Colonic mucosa (tissue), 4 donors: ENCODE measurements at regions not wholly inside any gene's neighbourhood (a gene's known extent, or its start where the extent isn't known, plus 50 kb on each side); places are given as distances from the start of the nearest gene placed in this dataset.

Experiments used
- DNase-seq: peaks from one replicate; pipeline ENCODE4 v3.0.0-alpha.2; 2020
- H3K27ac ChIP-seq: fragments of 200-600 bp; one replicate; pipeline ENCODE4 v1.8.0; 2021
- H3K27me3 ChIP-seq: fragments of 200-600 bp; one replicate; pipeline ENCODE4 v1.8.0; 2021
- H3K36me3 ChIP-seq: fragments of 200-600 bp; one replicate; pipeline ENCODE4 v1.8.0; 2021
- H3K4me1 ChIP-seq: fragments of 200-600 bp; one replicate; pipeline ENCODE4 v1.8.0; 2021; ENCODE audit warnings: mild to moderate bottlenecking
- H3K4me3 ChIP-seq: fragments of 200-600 bp; one replicate; pipeline ENCODE4 v1.8.0; 2021
- H3K9ac ChIP-seq, 2 donors: one replicate each; pipeline ENCODE4 v1.7.0; 2013; ENCODE audit warnings: control low read depth in 2 of 2, low read depth in 2 of 2, low read length in 2 of 2
- H3K9me3 ChIP-seq: fragments of 200-600 bp; one replicate; pipeline ENCODE4 v1.8.0; 2021
- intact Hi-C: fragments of 100-400 bp; cut with DNase I; formaldehyde crosslinking; loops from one replicate; pipeline ENCODE4 v1.14.1; 2022
- TF ChIP-seq, protein P1 (sequence below): fragments of 200-600 bp; IDR thresholded peaks from one replicate; pipeline ENCODE4 v1.8.0; 2022; ENCODE audit warnings: antibody characterized with exemption, mild to moderate bottlenecking
- donor health status: healthy.
- donor health status: DM: no; HTN: no; CAD: no.
- donor health status: DM: no; HTN: no; CAD: no.

DNA sequence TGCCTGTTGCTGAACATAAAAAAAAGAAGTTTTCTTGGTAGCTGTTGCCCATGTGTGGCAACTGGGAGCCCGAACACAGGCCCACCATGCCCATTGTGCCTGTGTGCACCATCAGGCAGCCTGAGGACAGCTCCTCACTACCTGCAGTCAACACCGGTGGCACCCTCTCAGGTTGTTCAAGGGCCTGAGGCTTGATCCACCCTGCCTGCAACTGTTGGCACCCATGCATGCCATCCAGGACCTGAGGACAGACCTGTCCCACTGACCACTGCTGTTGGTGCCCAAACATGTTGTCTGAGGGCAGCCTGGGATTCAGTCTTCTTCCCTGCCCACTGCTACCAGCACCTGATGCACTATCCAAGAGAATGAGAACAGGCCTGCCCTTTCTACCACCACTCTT, 661.1 kb upstream of the ZNF804A start:
- TF ChIP-seq, protein P1, sequence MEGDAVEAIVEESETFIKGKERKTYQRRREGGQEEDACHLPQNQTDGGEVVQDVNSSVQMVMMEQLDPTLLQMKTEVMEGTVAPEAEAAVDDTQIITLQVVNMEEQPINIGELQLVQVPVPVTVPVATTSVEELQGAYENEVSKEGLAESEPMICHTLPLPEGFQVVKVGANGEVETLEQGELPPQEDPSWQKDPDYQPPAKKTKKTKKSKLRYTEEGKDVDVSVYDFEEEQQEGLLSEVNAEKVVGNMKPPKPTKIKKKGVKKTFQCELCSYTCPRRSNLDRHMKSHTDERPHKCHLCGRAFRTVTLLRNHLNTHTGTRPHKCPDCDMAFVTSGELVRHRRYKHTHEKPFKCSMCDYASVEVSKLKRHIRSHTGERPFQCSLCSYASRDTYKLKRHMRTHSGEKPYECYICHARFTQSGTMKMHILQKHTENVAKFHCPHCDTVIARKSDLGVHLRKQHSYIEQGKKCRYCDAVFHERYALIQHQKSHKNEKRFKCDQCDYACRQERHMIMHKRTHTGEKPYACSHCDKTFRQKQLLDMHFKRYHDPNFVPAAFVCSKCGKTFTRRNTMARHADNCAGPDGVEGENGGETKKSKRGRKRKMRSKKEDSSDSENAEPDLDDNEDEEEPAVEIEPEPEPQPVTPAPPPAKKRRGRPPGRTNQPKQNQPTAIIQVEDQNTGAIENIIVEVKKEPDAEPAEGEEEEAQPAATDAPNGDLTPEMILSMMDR = no peak
- intact Hi-C loops = no loop called here
- Histone ChIP-seq H3K27ac (no peak overlapping the region), H3K27me3 (no peaks in the 10 kb centered on the region), H3K9ac (no peak overlapping the region), H3K4me3 (no peak overlapping the region), H3K4me1 (no peaks in the 10 kb centered on the region), H3K9me3 (no peaks in the 10 kb centered on the region), H3K36me3 (no peaks in the 10 kb centered on the region)
- no peak for DNase-seq

DNA sequence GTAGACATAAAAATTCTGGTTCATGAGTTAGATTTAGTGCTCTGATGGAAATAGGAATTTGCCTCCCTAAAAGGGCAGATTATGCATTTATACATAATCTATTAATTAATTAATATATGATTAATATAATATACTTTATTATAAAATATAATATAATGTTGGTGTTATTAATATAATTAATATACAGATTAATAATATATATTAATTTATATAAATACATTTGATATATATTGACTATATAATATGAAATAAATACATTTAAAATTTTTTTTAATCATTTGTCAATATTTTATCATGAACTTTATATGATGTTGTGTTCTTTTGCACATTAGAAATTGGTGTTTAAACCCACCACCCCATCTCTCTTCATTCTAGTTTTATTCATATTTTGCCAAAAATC, 652.1 kb upstream of the ZNF804A start:
- no peaks in the 10 kb centered on the region for H3K36me3 ChIP-seq
- no peak overlapping the region for H3K9ac ChIP-seq
- TF ChIP-seq, protein P1 = no peak
- no peaks in the 10 kb centered on the region for H3K27me3 ChIP-seq
- H3K9me3 ChIP-seq = no peaks in the 10 kb centered on the region
- no peak for DNase-seq
- no peak overlapping the region for H3K27ac ChIP-seq
- no peaks in the 10 kb centered on the region for H3K4me1 ChIP-seq
- no peak overlapping the region for H3K4me3 ChIP-seq
- intact Hi-C loops = no loop called here

DNA sequence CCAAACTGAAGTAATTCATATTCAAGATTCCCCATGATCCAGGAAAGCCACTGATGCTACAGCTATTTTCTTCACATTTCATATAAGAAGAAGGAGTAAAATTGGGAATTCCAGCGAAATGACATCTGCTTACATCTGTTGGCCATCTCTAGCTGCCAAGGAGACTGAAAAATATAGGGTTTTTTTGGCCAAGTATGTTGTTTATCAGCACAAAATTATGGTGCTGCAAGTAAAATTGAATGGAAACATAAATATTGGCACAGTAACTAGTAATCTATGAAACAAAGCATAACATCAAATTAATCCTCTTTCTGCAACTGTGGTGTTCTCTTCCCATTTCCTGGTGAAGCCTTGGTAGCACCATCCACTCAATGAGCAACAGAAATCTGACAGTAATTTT, 649.5 kb upstream of the ZNF804A start:
- Histone ChIP-seq H3K9me3 (no peaks in the 10 kb centered on the region), H3K27ac (no peak overlapping the region), H3K4me1 (no peaks in the 10 kb centered on the region), H3K9ac (no peak overlapping the region), H3K4me3 (no peak overlapping the region), H3K27me3 (no peaks in the 10 kb centered on the region), H3K36me3 (no peaks in the 10 kb centered on the region)
- TF ChIP-seq, protein P1 = no peak
- intact Hi-C loops = no loop called here
- DNase-seq = no peak

DNA sequence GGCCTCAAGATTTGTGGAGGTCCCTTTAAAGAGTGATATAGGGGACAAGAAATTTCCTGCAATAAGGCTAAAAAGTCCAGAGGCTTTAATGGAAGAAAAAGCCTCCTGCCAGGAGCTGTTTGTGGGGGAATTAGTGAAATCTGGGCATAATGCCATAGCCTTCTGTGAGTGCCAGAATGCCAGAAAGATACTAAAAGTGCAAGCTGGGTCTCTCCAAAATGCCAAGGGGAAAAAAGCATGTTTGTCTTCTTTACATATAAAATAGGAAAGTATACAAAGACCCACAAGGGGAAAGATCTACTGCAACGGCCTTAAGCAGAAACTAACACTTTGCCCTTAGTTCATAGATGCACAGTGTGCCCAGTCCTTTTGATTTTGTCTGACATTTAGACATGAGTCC, 647.7 kb upstream of the ZNF804A start:
- DNase-seq = no peak
- H3K4me3 ChIP-seq = no peak overlapping the region
- TF ChIP-seq, protein P1 = no peak
- no peaks in the 10 kb centered on the region for H3K27me3 ChIP-seq
- no peaks in the 10 kb centered on the region for H3K36me3 ChIP-seq
- no peak overlapping the region for H3K27ac ChIP-seq
- H3K4me1 ChIP-seq = no peaks in the 10 kb centered on the region
- H3K9me3 ChIP-seq = no peaks in the 10 kb centered on the region
- intact Hi-C loops = no loop called here
- H3K9ac ChIP-seq = no peak overlapping the region

DNA sequence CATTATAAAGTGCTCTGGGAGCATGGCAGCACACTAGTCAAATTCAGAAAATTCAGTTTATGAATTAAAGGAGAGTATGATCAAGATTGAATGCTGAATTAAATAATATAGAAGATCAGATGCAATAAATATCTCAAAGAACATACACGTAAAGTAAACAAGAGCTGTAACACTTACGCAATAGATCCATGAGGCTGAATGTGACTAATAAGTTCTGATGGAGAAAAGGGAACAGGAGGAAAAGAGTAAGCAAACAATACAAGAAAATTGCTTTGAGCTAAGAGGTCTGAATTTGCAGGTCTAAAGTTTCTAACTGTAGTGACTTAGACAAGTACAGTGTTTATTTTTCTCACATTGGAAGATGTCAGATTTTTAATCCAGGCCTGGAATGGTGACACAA, 646.7 kb upstream of the ZNF804A start:
- TF ChIP-seq, protein P1 = no peak
- Histone ChIP-seq H3K4me1 (no peaks in the 10 kb centered on the region), H3K4me3 (no peak overlapping the region), H3K9ac (no peak overlapping the region), H3K27ac (no peak overlapping the region), H3K36me3 (no peaks in the 10 kb centered on the region), H3K9me3 (no peaks in the 10 kb centered on the region), H3K27me3 (no peaks in the 10 kb centered on the region)
- DNase-seq = no peak
- intact Hi-C loops = no loop called here

DNA sequence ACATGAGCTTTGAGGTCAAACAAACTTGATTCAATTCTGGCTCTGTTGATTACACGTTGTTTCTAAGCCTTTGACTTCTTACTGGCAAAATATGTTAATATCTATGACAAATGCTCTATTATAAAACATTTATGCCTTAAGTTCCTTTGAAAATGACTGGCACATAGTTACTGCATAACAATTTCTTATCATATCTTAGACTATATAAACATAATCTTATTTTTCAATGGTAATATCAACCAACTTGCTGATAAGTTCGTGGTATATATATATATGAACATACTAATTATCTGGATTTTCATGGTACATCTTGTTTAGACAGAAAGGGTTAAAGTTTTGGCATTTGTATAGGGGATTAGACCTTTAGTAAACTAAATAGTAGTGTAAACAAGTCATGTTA, 645.6 kb upstream of the ZNF804A start:
- Histone ChIP-seq H3K36me3 (no peaks in the 10 kb centered on the region), H3K9me3 (no peaks in the 10 kb centered on the region), H3K27me3 (no peaks in the 10 kb centered on the region), H3K4me3 (no peak overlapping the region), H3K9ac (no peak overlapping the region), H3K4me1 (no peaks in the 10 kb centered on the region), H3K27ac (no peak overlapping the region)
- intact Hi-C loops = no loop called here
- no peak for DNase-seq
- TF ChIP-seq, protein P1 = no peak
